ENCODE measurements at regions not wholly inside any gene's neighbourhood (a gene's known extent, or its start where the extent isn't known, plus 50 kb on each side); places are given as distances from the start of the nearest gene placed in this dataset.

- TF ChIP-seq, protein P1, sequence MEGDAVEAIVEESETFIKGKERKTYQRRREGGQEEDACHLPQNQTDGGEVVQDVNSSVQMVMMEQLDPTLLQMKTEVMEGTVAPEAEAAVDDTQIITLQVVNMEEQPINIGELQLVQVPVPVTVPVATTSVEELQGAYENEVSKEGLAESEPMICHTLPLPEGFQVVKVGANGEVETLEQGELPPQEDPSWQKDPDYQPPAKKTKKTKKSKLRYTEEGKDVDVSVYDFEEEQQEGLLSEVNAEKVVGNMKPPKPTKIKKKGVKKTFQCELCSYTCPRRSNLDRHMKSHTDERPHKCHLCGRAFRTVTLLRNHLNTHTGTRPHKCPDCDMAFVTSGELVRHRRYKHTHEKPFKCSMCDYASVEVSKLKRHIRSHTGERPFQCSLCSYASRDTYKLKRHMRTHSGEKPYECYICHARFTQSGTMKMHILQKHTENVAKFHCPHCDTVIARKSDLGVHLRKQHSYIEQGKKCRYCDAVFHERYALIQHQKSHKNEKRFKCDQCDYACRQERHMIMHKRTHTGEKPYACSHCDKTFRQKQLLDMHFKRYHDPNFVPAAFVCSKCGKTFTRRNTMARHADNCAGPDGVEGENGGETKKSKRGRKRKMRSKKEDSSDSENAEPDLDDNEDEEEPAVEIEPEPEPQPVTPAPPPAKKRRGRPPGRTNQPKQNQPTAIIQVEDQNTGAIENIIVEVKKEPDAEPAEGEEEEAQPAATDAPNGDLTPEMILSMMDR (IDR thresholded peaks at IDR 0.05; ENCODE audit: low read depth, low read length, missing control alignments) = no peak
- H3K4me3 ChIP-seq (ENCODE audit: low read depth, low read length) = no peak overlapping the region
- DNase-seq (ENCODE audit: low read depth) = no peak
Observed at GRCh38 chr13:84649853-84650252, 767.6 kb upstream of the SLITRK1 start.

- no peak for DNase-seq (ENCODE audit: low read depth)
- no peak overlapping the region for H3K4me3 ChIP-seq (ENCODE audit: low read depth, low read length)
- TF ChIP-seq, protein P1 (IDR thresholded peaks at IDR 0.05; ENCODE audit: low read depth, low read length, missing control alignments) = no peak
Observed at GRCh38 chr13:84648069-84648640, 765.9 kb upstream of the SLITRK1 start.

GRCh38 chr13:84646957-84647356, 764.7 kb upstream of the SLITRK1 start:
- no peak overlapping the region for H3K4me3 ChIP-seq (ENCODE audit: low read depth, low read length)
- DNase-seq (ENCODE audit: low read depth) = no peak
- TF ChIP-seq, protein P1 (IDR thresholded peaks at IDR 0.05; ENCODE audit: low read depth, low read length, missing control alignments) = no peak

- no peak overlapping the region for H3K4me3 ChIP-seq (ENCODE audit: low read depth, low read length)
- DNase-seq (ENCODE audit: low read depth) = no peak
- TF ChIP-seq, protein P1 (IDR thresholded peaks at IDR 0.05; ENCODE audit: low read depth, low read length, missing control alignments) = no peak
Observed at GRCh38 chr13:84645196-84646012, 763.1 kb upstream of the SLITRK1 start.

GRCh38 chr13:84641491-84641890, 759.2 kb upstream of the SLITRK1 start:
- no peak for DNase-seq (ENCODE audit: low read depth)
- TF ChIP-seq, protein P1 (IDR thresholded peaks at IDR 0.05; ENCODE audit: low read depth, low read length, missing control alignments) = no peak

GRCh38 chr13:84640691-84641090, 758.4 kb upstream of the SLITRK1 start:
- no peak overlapping the region for H3K4me3 ChIP-seq (ENCODE audit: low read depth, low read length)
- TF ChIP-seq, protein P1 (IDR thresholded peaks at IDR 0.05; ENCODE audit: low read depth, low read length, missing control alignments) = no peak
- no peak for DNase-seq (ENCODE audit: low read depth)

More at GRCh38 chr13:84641491-84641890, 759.2 kb upstream of the SLITRK1 start:
- H3K4me3 ChIP-seq (ENCODE audit: low read depth, low read length) = no peak overlapping the region

Data from GM12864 (cell line).